ENCODE measurements at regions not wholly inside any gene's neighbourhood (a gene's known extent, or its start where the extent isn't known, plus 50 kb on each side); places are given as distances from the start of the nearest gene placed in this dataset.
A peak's percentile ranks its signal among the peaks of the same experiment; 100 is the strongest.
"Not testable (repeated sequence)": the region's sequence is repeated elsewhere in the genome, so short reads cannot be mapped to it uniquely, and the experiment has no call there.

- no peaks in the 10 kb centered on the region for H3K36me3 ChIP-seq
- no peak for DNase-seq
- no peaks in the 10 kb centered on the region for H3K27me3 ChIP-seq
- H3K4me3 ChIP-seq: no peak overlapping the region
- peaks cover 17% of the 10 kb centered on the region for H3K4me1 ChIP-seq
- no peaks in the 10 kb centered on the region for H3K9me3 ChIP-seq (replicated peaks)
- peak overlapping the region; percentile 73; the same call in 1 of the 2 replicates for H3K27ac ChIP-seq
Observed at GRCh38 chr3:178353006-178353694, 183.1 kb upstream of the KCNMB2 start.

GRCh38 chr3:178359728-178360127, 176.5 kb upstream of the KCNMB2 start:
- no peaks in the 10 kb centered on the region for H3K36me3 ChIP-seq
- DNase-seq: no peak
- no peak overlapping the region for H3K27ac ChIP-seq
- no peak overlapping the region for H3K4me3 ChIP-seq
- H3K9me3 ChIP-seq (replicated peaks): no peaks in the 10 kb centered on the region; the same call in 1 of the 2 replicates
- H3K27me3 ChIP-seq: no peaks in the 10 kb centered on the region
- H3K4me1 ChIP-seq: no peaks in the 10 kb centered on the region

DNA sequence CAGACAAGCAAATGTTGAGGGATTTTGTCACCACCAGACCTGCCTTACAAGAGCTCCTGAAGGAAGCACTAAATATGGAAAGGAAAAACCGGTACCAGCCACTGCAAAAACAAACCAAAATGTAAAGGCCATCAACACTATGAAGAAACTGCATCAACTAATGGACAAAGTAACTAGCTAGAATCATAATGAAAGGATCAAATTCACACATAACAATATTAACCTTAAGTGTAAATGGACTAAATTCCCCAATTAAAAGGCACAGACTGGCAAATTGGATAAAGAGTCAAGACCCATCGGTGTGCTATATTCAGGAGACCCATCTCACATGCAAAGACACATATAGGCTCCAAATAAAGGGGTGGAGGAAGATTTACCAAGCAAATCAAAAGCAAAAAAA, 173.2 kb upstream of the KCNMB2 start:
- not testable (repeated sequence) for H3K4me1 ChIP-seq; H3K9me3 ChIP-seq (replicated peaks); H3K27ac ChIP-seq; H3K4me3 ChIP-seq; H3K36me3 ChIP-seq; H3K27me3 ChIP-seq; DNase-seq

DNA sequence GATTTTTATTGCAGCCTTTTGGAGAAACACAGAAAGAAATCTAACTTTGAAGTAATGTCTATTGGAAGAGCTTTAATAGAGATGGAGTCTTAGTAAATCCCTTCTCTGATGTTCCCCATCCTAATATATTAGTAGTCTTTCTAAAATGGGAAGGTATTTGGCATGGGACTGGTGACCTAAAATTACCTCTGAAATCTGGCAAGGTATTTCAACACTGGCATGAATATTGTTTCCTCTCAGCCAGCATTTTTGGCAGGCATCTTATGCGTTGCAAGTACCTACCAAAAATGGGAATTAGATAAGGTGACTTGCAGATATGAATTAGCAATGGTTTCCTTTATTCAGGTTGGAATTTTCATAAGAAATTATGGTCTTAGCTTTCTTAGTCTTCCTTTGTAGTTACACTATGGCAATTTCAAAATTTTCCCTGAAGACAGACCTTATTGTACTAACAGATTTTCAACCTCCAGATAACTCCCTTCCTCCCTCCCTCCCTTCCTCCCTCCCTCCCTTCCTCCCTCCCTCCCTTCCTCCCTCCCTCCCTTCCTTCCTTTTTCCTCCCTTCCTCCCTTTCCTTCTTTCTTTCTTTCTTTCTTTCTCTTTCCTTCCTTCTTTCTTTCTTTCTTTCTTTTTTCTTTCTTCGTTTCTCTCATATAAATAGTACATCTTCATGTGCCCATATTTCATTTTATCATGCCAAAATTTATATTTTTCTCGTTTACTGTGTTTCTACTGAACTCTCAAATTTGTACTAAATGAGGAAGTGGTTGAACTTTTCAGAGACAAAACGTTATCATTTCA, 168.2 kb upstream of the KCNMB2 start:
- H3K4me3 ChIP-seq: no peak overlapping the region
- no peaks in the 10 kb centered on the region for H3K4me1 ChIP-seq
- no peaks in the 10 kb centered on the region for H3K36me3 ChIP-seq
- no peak overlapping the region for H3K27ac ChIP-seq
- no peaks in the 10 kb centered on the region for H3K27me3 ChIP-seq
- DNase-seq: no peak
- H3K9me3 ChIP-seq (replicated peaks): no peaks in the 10 kb centered on the region

- no peaks in the 10 kb centered on the region for H3K36me3 ChIP-seq
- H3K27me3 ChIP-seq: no peaks in the 10 kb centered on the region
- no peak overlapping the region for H3K4me3 ChIP-seq
- H3K27ac ChIP-seq: no peak overlapping the region
- no peak for DNase-seq
- H3K9me3 ChIP-seq (replicated peaks): no peaks in the 10 kb centered on the region
- no peaks in the 10 kb centered on the region for H3K4me1 ChIP-seq
Observed at GRCh38 chr3:178369006-178369405, 167.2 kb upstream of the KCNMB2 start.

DNA sequence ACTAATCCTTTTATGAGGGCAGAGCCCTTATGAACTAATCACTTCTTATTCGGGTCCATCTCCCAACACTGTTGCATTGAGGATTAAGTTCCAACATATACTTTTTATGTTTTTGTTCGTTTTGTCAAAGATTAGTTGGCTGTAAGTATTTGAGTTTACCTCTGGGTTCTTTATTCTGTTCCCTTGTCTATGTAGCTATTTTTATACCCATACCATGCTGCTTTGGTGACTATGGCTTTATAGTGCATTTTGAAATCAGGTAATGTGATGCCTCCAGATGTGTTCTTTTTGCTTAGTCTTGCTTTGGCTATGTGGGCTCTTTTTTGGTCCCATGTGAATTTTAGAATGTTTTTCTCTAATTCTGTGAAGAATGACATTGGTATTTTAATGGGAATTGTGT, 166.4 kb upstream of the KCNMB2 start:
- Histone ChIP-seq H3K9me3 (replicated peaks) (no peaks in the 10 kb centered on the region), H3K4me3 (no peak overlapping the region), H3K27ac (no peak overlapping the region), H3K36me3 (no peaks in the 10 kb centered on the region), H3K4me1 (no peaks in the 10 kb centered on the region), H3K27me3 (no peaks in the 10 kb centered on the region)
- no peak for DNase-seq

DNA sequence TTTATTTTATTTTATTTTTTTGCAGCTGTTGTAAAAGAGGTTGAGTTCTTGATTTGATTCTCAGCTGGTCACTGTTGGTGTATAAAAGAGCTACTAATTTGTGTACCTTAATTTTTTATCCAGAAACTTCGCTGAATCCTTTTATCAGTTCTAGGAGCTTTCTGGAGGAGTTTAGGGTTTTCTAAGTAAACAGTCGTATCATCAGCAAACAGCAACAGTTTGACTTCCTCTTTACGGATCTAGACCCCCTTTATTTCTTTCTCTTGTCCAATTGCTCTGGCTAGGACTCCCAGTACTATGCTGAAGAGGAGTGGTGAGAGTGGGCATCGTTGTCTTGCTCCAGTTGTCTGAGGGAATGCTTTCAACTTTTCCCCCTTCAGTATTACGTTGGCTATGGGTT, 165.8 kb upstream of the KCNMB2 start:
- Histone ChIP-seq H3K27ac (no peak overlapping the region), H3K36me3 (no peaks in the 10 kb centered on the region), H3K9me3 (replicated peaks) (no peaks in the 10 kb centered on the region), H3K4me3 (no peak overlapping the region), H3K4me1 (no peaks in the 10 kb centered on the region), H3K27me3 (no peaks in the 10 kb centered on the region)
- DNase-seq: no peak

- no peak for DNase-seq
- Histone ChIP-seq H3K27me3 (no peaks in the 10 kb centered on the region), H3K9me3 (replicated peaks) (0 out of 2 replicates have a peak, but pooled peaks cover 3% of the 10 kb centered on the region), H3K36me3 (no peaks in the 10 kb centered on the region), H3K4me1 (peaks cover 35% of the 10 kb centered on the region), H3K4me3 (no peak overlapping the region), H3K27ac (no peak overlapping the region)
Observed at GRCh38 chr3:178381555-178381954, 154.7 kb upstream of the KCNMB2 start.

DNA sequence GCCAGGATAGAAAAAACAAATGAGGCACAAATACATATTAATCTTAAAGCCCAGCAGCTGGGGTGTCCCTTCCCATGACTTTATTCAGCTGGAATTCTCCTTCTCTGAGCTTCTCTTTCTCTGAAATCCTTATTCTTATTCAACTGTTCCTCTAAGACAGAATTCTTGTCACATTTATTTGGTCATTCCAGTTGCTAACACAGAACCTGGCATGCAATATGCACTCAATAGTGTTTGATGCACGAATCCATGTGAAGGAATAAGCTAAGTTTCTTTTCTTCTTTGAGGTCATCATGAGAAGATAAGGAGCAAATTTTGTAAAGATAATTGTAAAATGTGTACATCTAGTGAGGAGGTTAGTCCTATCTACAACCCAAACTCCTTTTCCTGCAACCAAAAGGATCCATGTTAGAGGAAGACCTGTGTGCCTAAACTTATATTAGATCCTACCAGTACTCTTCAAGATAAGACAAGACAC, 154.2 kb upstream of the KCNMB2 start:
- peaks cover 35% of the 10 kb centered on the region for H3K4me1 ChIP-seq
- DNase-seq: no peak
- H3K4me3 ChIP-seq: no peak overlapping the region
- no peaks in the 10 kb centered on the region for H3K36me3 ChIP-seq
- 0 out of 2 replicates have a peak, but pooled peaks cover 3% of the 10 kb centered on the region for H3K9me3 ChIP-seq (replicated peaks)
- no peaks in the 10 kb centered on the region for H3K27me3 ChIP-seq
- no peak overlapping the region for H3K27ac ChIP-seq

DNA sequence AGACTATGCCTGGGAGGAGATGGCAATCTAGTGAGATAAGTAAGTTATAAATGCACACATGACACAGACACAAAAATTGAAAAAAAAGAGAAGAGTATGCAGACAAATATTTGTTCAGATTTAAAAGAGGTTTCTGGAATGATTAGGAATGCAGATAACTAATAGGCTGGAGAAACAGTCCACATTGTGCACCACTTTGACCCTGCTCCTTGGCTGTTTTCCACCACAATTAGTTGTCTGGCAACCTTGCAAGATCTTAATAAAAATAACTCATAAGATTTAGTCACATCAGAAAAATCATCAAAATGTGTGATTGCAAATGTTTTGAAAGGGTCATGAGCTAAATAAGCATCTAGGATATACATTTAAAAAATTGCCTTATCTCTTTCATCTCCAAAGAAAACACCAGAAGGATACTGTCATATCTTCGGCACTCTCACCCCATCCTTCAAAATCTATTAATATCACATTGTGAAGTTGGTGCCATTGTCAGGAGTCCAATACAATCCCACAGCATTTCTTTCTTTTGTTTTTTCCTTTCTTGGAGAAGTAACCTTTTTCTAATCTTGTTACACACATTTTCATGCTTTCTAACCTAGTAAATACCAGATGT, 153.7 kb upstream of the KCNMB2 start:
- peaks cover 35% of the 10 kb centered on the region for H3K4me1 ChIP-seq
- no peaks in the 10 kb centered on the region for H3K27me3 ChIP-seq
- no peak overlapping the region for H3K27ac ChIP-seq
- 0 out of 2 replicates have a peak, but pooled peaks cover 3% of the 10 kb centered on the region for H3K9me3 ChIP-seq (replicated peaks)
- H3K4me3 ChIP-seq: no peak overlapping the region
- DNase-seq: no peak
- no peaks in the 10 kb centered on the region for H3K36me3 ChIP-seq

DNA sequence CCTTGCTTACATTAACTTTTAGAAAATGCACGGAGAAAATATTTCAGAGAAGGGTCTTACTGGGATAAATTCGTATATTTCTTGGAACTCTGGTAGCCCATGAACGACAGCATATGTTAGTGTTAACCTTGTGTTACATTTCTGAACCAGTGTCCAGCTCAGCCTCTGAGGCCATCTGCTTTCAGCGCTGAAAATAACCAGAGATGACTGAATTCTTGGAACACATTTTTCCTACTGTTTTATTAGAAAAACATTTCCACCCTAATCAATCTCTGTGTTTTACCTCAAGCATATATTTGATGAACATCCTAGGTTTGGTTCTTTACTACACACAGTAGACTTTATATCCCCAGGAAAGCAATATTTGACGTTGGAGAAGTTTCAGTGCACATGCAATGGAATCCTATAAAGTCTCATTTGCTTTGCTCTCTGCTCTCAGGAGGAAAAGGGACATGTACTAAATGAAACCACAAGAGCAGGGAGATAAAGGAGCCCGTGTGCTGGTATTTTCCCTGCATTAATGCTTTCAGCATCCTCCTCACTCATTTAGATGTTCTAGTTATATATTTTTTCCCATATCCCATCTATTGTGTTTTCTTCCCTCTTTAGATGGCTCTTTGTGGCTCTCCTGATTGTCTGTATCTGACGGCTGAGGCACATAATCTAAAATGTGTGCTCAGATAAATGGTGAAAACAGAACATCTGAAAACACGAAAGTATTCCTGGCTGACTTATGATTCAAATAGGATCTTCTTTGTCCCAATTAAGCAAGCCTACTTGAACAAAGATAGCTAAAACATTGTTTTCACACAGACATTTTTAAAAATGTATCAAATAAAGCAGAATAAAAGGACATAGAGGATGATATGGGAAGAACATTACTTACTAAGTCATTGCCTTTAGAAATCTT, 151.7 kb upstream of the KCNMB2 start:
- Histone ChIP-seq H3K4me3 (no peak overlapping the region), H3K27ac (no peak overlapping the region)
- peak in 1 of 2 experiments; percentile 10 for DNase-seq

GRCh38 chr3:178385280-178385952, 150.8 kb upstream of the KCNMB2 start:
- Histone ChIP-seq H3K27ac (no peak overlapping the region), H3K4me1 (peaks cover 32% of the 10 kb centered on the region), H3K4me3 (no peak overlapping the region), H3K36me3 (no peaks in the 10 kb centered on the region), H3K27me3 (no peaks in the 10 kb centered on the region), H3K9me3 (replicated peaks) (0 out of 2 replicates have a peak, but pooled peaks cover 2% of the 10 kb centered on the region)
- DNase-seq: peak; percentile 6 to 69

More for the DNA sequence above, 151.7 kb upstream of the KCNMB2 start:
- Histone ChIP-seq H3K4me1 (peaks cover 35% of the 10 kb centered on the region), H3K36me3 (no peaks in the 10 kb centered on the region), H3K27me3 (no peaks in the 10 kb centered on the region), H3K9me3 (replicated peaks) (0 out of 2 replicates have a peak, but pooled peaks cover 3% of the 10 kb centered on the region)

DNA sequence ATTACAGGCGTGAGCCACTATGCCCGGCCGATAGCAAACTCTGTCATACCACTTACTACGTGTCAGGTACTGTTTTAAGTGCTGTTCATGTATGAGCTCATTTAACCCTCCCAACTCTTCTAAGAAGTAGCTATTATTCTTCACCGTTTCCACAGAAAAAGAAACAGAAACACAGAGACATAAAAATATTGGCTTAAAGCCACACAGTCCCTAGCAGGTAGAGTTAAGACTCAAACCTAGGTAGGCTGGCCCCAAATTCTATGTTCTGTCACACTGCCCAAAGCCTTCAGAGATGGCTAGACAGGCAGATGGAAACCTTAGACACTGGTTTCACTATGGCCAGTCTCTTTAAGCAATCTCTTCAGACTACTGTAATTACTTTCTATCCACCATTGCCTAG, 149.8 kb upstream of the KCNMB2 start:
- H3K4me3 ChIP-seq: no peak overlapping the region
- H3K27ac ChIP-seq: no peak overlapping the region
- H3K4me1 ChIP-seq: peaks cover 24% of the 10 kb centered on the region
- no peaks in the 10 kb centered on the region for H3K36me3 ChIP-seq
- no peaks in the 10 kb centered on the region for H3K9me3 ChIP-seq (replicated peaks)
- H3K27me3 ChIP-seq: no peaks in the 10 kb centered on the region
- DNase-seq: no peak

DNA sequence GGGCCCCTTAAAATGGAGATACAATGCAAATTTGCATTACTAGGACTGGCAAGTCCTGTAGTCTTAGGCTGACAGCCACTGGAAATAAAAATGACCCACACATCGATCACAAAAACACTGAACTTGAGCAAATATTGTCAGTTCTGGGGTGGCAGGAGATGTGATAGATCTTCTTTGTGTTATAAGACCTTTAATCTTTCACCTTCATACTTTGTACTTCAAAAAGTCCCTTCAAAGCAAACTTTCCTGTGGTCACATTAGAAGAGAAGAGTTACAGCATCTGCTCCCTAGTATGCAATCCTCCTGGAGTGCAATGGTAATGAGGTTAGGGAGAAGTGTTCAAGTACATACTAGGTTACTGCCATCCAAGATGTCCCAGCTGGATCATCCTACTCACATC, 149.4 kb upstream of the KCNMB2 start:
- Histone ChIP-seq H3K4me3 (no peak overlapping the region), H3K4me1 (peaks cover 20% of the 10 kb centered on the region), H3K9me3 (replicated peaks) (no peaks in the 10 kb centered on the region), H3K27ac (no peak overlapping the region), H3K27me3 (no peaks in the 10 kb centered on the region), H3K36me3 (no peaks in the 10 kb centered on the region)
- no peak for DNase-seq
